Left renal cortex interstitium (tissue), 4 donors: ENCODE measurements at regions not wholly inside any gene's neighbourhood (a gene's known extent, or its start where the extent isn't known, plus 50 kb on each side); places are given as distances from the start of the nearest gene placed in this dataset.
"Not testable (repeated sequence)": the region's sequence is repeated elsewhere in the genome, so short reads cannot be mapped to it uniquely, and the experiment has no call there.

Experiments used
- DNase-seq, 4 donors: peaks; one replicate each; pipeline ENCODE4 v3.0.0-alpha.2; 2013; ENCODE audit warnings: low read depth in 4 of 4, low spot score in 2 of 4, missing footprints in 1 of 4

- no peak for DNase-seq
Observed at GRCh38 chr6:74733830-74734620, 471.8 kb downstream of the COL12A1 start.

- DNase-seq = no peak
Observed at GRCh38 chr6:74731931-74732330, 473.9 kb downstream of the COL12A1 start.

GRCh38 chr6:74731204-74731603 lies 474.6 kb downstream of the COL12A1 start:
- no peak for DNase-seq

GRCh38 chr6:74720923-74721322 lies 484.9 kb downstream of the COL12A1 start:
- no peak for DNase-seq

- DNase-seq = no peak
Observed at GRCh38 chr6:74717591-74717990, 488.3 kb downstream of the COL12A1 start.

- DNase-seq = no peak
Observed at GRCh38 chr6:74715355-74716085, 490.3 kb downstream of the COL12A1 start.

- DNase-seq = no peak
Observed at GRCh38 chr6:74713941-74714340, 491.9 kb downstream of the COL12A1 start.

GRCh38 chr6:74705451-74705850 lies 500.4 kb downstream of the COL12A1 start:
- DNase-seq = no peak

- not testable (repeated sequence) for DNase-seq
Observed at GRCh38 chr6:74704540-74704939, 501.3 kb downstream of the COL12A1 start.

- DNase-seq = no peak
Observed at GRCh38 chr6:74690365-74690764, 515.5 kb downstream of the COL12A1 start.

GRCh38 chr6:74689601-74690000 lies 516.3 kb downstream of the COL12A1 start:
- no peak for DNase-seq

GRCh38 chr6:74677463-74677862 lies 528.4 kb downstream of the COL12A1 start:
- DNase-seq = no peak

- no peak for DNase-seq
Observed at GRCh38 chr6:74676906-74677305, 528.9 kb downstream of the COL12A1 start.

- no peak for DNase-seq
Observed at GRCh38 chr6:74674377-74674776, 531.5 kb downstream of the COL12A1 start.

GRCh38 chr6:74671558-74672025 lies 534.3 kb downstream of the COL12A1 start:
- DNase-seq = no peak

GRCh38 chr6:74658391-74658790 lies 547.5 kb downstream of the COL12A1 start:
- DNase-seq = no peak

GRCh38 chr6:74657931-74658330 lies 547.9 kb downstream of the COL12A1 start:
- no peak for DNase-seq

GRCh38 chr6:74657011-74657410 lies 548.8 kb downstream of the COL12A1 start:
- DNase-seq = no peak

- DNase-seq = no peak
Observed at GRCh38 chr6:74656453-74656852, 549.4 kb downstream of the COL12A1 start.

GRCh38 chr6:74654296-74654695 lies 551.6 kb downstream of the COL12A1 start:
- no peak for DNase-seq

- no peak for DNase-seq
Observed at GRCh38 chr6:74651948-74652842, 553.7 kb downstream of the COL12A1 start.
